ENCODE measurements at regions not wholly inside any gene's neighbourhood (a gene's known extent, or its start where the extent isn't known, plus 50 kb on each side); places are given as distances from the start of the nearest gene placed in this dataset.
"Not testable (repeated sequence)": the region's sequence is repeated elsewhere in the genome, so short reads cannot be mapped to it uniquely, and the experiment has no call there.

GRCh38 chr2:182655750-182656149 lies 60.3 kb upstream of the DNAJC10 start:
- no peaks in the 10 kb centered on the region for H3K9me3 Mint-ChIP-seq
- no peaks in the 10 kb centered on the region for H3K27me3 Mint-ChIP-seq (ENCODE audit: low read depth)
- H3K4me3 Mint-ChIP-seq = no peak overlapping the region
- DNase-seq (ENCODE audit: low read depth, low spot score) = no peak
- no peak overlapping the region for H3K27ac Mint-ChIP-seq (ENCODE audit: unreplicated experiment)
- no peak for TF ChIP-seq CTCF (conservative IDR thresholded peaks at IDR 0.05)
- H3K4me1 Mint-ChIP-seq = peaks cover 6% of the 10 kb centered on the region
- no peaks in the 10 kb centered on the region for H3K36me3 Mint-ChIP-seq (ENCODE audit: low read depth)

GRCh38 chr2:182664212-182664611 lies 51.8 kb upstream of the DNAJC10 start:
- no peaks in the 10 kb centered on the region for H3K4me1 Mint-ChIP-seq
- no peak for TF ChIP-seq CTCF (conservative IDR thresholded peaks at IDR 0.05)
- H3K27ac Mint-ChIP-seq (ENCODE audit: unreplicated experiment) = no peak overlapping the region
- no peak for DNase-seq (ENCODE audit: low read depth, low spot score)
- H3K36me3 Mint-ChIP-seq (ENCODE audit: low read depth) = no peaks in the 10 kb centered on the region
- H3K27me3 Mint-ChIP-seq (ENCODE audit: low read depth) = no peaks in the 10 kb centered on the region
- H3K4me3 Mint-ChIP-seq = no peak overlapping the region
- H3K9me3 Mint-ChIP-seq = no peaks in the 10 kb centered on the region

- H3K27ac Mint-ChIP-seq (ENCODE audit: unreplicated experiment); H3K4me3 Mint-ChIP-seq; DNase-seq (ENCODE audit: low read depth, low spot score); H3K36me3 Mint-ChIP-seq (ENCODE audit: low read depth); H3K9me3 Mint-ChIP-seq; H3K27me3 Mint-ChIP-seq (ENCODE audit: low read depth); H3K4me1 Mint-ChIP-seq: not testable (repeated sequence)
Observed at GRCh38 chr2:182665500-182665899, 50.6 kb upstream of the DNAJC10 start.
